ENCODE measurements at regions not wholly inside any gene's neighbourhood (a gene's known extent, or its start where the extent isn't known, plus 50 kb on each side); places are given as distances from the start of the nearest gene placed in this dataset.

GRCh38 chr2:149670086-149670485 lies 82.5 kb upstream of the MMADHC start:
- intact Hi-C loops (cut with DNase I; ENCODE audit: low total_unique reads), result no loop called here
- no peak for DNase-seq
- TF ChIP-seq POLR2AphosphoS5 (IDR thresholded peaks at IDR 0.05), result no peak
- no peak for TF ChIP-seq CTCF (IDR thresholded peaks at IDR 0.05 in 8 of 11, conservative IDR thresholded peaks at IDR 0.05 in 3 of 11)
- TF ChIP-seq POLR2A (IDR thresholded peaks at IDR 0.05), result no peak
- WGBS, 5 donors, result 86 to 95% (median 93%) methylated on average over 2 of the region's 2 CpGs
- H3K27ac ChIP-seq, result no peak overlapping the region
- no peaks in the 10 kb centered on the region for H3K27me3 ChIP-seq (replicated peaks in 1 of 7)
- peaks cover 0 to 9% (median 0%) of the 10 kb centered on the region in 8 donors for H3K9me3 ChIP-seq
- no peaks in the 10 kb centered on the region for H3K4me1 ChIP-seq
- no peaks in the 10 kb centered on the region for H3K36me3 ChIP-seq
- H3K4me3 ChIP-seq, result no peak overlapping the region

GRCh38 chr2:149666809-149667320 lies 79.3 kb upstream of the MMADHC start:
- Histone ChIP-seq H3K9me3 (peaks cover 0 to 17% (median 2%) of the 10 kb centered on the region in 8 donors), H3K4me3 (no peak overlapping the region), H3K27ac (no peak overlapping the region), H3K36me3 (no peaks in the 10 kb centered on the region), H3K27me3 (replicated peaks in 1 of 7) (no peaks in the 10 kb centered on the region), H3K4me1 (no peaks in the 10 kb centered on the region)
- no peak for DNase-seq
- intact Hi-C loops (cut with DNase I; ENCODE audit: low total_unique reads), result no loop called here
- TF ChIP-seq CTCF (IDR thresholded peaks at IDR 0.05 in 8 of 11, conservative IDR thresholded peaks at IDR 0.05 in 3 of 11), result no peak
- TF ChIP-seq POLR2AphosphoS5 (IDR thresholded peaks at IDR 0.05), result no peak
- no peak for TF ChIP-seq POLR2A (IDR thresholded peaks at IDR 0.05)
- WGBS, 5 donors, result 79 to 100% (median 92%) methylated on average over 1 of the region's 1 CpG

GRCh38 chr2:149664896-149665295 lies 77.3 kb upstream of the MMADHC start:
- Histone ChIP-seq H3K27ac (no peak overlapping the region), H3K27me3 (replicated peaks in 1 of 7) (no peaks in the 10 kb centered on the region), H3K4me1 (no peaks in the 10 kb centered on the region), H3K4me3 (no peak overlapping the region), H3K36me3 (no peaks in the 10 kb centered on the region), H3K9me3 (peaks cover 0 to 14% (median 2%) of the 10 kb centered on the region in 8 donors)
- intact Hi-C loops (cut with DNase I; ENCODE audit: low total_unique reads), result no loop called here
- no peak for DNase-seq
- TF ChIP-seq CTCF (IDR thresholded peaks at IDR 0.05 in 8 of 11, conservative IDR thresholded peaks at IDR 0.05 in 3 of 11) (no peak), POLR2A (IDR thresholded peaks at IDR 0.05) (no peak), POLR2AphosphoS5 (IDR thresholded peaks at IDR 0.05) (no peak)
- WGBS, 5 donors, result 90 to 98% (median 95%) methylated on average over 3 of the region's 3 CpGs

GRCh38 chr2:149662556-149662955 lies 75.0 kb upstream of the MMADHC start:
- Histone ChIP-seq H3K27me3 (replicated peaks in 1 of 7) (no peaks in the 10 kb centered on the region), H3K4me3 (no peak overlapping the region), H3K4me1 (no peaks in the 10 kb centered on the region), H3K9me3 (peaks cover 0 to 14% (median 2%) of the 10 kb centered on the region in 8 donors), H3K27ac (no peak overlapping the region), H3K36me3 (no peaks in the 10 kb centered on the region)
- no peak for DNase-seq
- intact Hi-C loops (cut with DNase I; ENCODE audit: low total_unique reads), result no loop called here
- TF ChIP-seq CTCF (IDR thresholded peaks at IDR 0.05 in 8 of 11, conservative IDR thresholded peaks at IDR 0.05 in 3 of 11) (no peak), POLR2A (IDR thresholded peaks at IDR 0.05) (no peak), POLR2AphosphoS5 (IDR thresholded peaks at IDR 0.05) (no peak)

Data from spleen (tissue), 11 donors.